ENCODE measurements at regions not wholly inside any gene's neighbourhood (a gene's known extent, or its start where the extent isn't known, plus 50 kb on each side); places are given as distances from the start of the nearest gene placed in this dataset.
"Not testable (repeated sequence)": the region's sequence is repeated elsewhere in the genome, so short reads cannot be mapped to it uniquely, and the experiment has no call there.

DNA sequence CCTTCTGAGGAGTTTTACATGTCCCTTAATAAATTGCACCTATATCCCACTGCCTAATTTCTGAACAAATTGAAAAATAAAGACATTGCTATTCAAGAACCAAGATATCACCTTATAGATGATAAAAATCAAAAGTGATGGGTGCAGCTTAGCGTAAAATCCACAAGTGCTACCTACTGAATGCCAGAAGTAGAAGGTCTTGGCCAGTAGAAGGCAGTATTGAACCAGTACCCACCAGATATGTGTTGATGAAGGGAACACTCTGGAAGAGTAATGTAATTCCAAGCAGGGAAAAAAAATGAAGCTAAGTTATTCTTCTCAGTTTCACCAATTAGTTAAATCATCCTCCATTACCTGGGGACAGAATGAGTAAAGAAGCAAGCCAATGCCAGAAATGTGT, 125.5 kb downstream of the ZFY start:
- H3K27me3 ChIP-seq; H3K4me1 ChIP-seq; H3K27ac ChIP-seq; H3K36me3 ChIP-seq (replicated peaks in 1 of 2; ENCODE audit: insufficient read depth in 1 of 2, low read depth in 2 of 2); H3K4me3 ChIP-seq; H3K9me3 ChIP-seq; ATAC-seq; intact Hi-C loops (cut with DNase I): not testable (repeated sequence)
- 43 to 56% methylated on average over 1 of the region's 1 CpG for WGBS, 2 donors
- TF ChIP-seq, protein P1, sequence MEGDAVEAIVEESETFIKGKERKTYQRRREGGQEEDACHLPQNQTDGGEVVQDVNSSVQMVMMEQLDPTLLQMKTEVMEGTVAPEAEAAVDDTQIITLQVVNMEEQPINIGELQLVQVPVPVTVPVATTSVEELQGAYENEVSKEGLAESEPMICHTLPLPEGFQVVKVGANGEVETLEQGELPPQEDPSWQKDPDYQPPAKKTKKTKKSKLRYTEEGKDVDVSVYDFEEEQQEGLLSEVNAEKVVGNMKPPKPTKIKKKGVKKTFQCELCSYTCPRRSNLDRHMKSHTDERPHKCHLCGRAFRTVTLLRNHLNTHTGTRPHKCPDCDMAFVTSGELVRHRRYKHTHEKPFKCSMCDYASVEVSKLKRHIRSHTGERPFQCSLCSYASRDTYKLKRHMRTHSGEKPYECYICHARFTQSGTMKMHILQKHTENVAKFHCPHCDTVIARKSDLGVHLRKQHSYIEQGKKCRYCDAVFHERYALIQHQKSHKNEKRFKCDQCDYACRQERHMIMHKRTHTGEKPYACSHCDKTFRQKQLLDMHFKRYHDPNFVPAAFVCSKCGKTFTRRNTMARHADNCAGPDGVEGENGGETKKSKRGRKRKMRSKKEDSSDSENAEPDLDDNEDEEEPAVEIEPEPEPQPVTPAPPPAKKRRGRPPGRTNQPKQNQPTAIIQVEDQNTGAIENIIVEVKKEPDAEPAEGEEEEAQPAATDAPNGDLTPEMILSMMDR (IDR thresholded peaks at IDR 0.05): peak in 1 of 7 experiments; percentile 16
- DNase-seq: peak in 1 of 4 donors; percentile 2

DNA sequence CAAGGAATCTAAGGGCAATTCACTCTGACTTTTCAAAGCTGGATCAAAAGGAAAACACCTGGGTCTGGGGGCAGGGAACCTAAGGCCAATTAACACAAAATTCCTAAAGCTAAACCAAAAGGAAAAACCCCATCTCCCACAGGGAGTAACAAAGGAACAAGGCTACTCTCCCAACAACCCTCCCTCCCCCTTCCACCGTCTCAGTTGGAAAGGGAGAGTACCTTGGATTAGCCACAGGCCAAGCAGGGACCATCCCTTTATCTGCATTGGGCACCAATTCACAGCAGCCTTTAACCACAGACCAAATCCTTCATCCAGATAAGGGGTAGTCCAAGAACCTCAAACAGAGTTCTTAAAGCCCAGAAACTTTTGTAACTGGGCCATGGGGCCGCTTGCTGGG, 153.0 kb downstream of the ZFY start:
- H3K36me3 ChIP-seq (replicated peaks in 1 of 2; ENCODE audit: insufficient read depth in 1 of 2, low read depth in 2 of 2); H3K27me3 ChIP-seq; H3K4me1 ChIP-seq; H3K4me3 ChIP-seq; DNase-seq; H3K27ac ChIP-seq; intact Hi-C loops (cut with DNase I); H3K9me3 ChIP-seq; ATAC-seq: not testable (repeated sequence)
- 89% methylated on average over 1 of the region's 2 CpGs; no CpG with 5 or more reads in 1 of the 2 donors for WGBS, 2 donors

DNA sequence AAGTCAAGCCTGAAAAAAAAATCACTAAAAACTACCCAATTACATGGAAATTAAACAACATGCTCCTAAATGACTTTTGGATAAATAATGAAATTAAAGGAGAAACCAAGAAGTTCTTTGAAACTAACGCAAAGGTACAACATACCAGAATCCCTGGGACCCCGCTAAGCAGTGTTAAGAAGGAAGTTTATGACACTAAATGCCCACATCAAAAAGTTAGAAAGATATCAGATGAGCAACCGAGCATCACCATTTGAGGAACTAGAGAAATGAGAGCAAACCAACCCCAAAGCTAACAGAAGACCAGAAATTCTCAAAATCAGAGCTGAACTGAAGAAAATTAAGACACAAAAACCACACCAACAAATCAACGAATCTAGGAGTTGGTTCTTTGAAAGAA, 173.5 kb downstream of the ZFY start:
- ATAC-seq; H3K9me3 ChIP-seq; H3K27me3 ChIP-seq; H3K27ac ChIP-seq; H3K4me3 ChIP-seq; DNase-seq; H3K4me1 ChIP-seq; H3K36me3 ChIP-seq (replicated peaks in 1 of 2; ENCODE audit: insufficient read depth in 1 of 2, low read depth in 2 of 2); intact Hi-C loops (cut with DNase I): not testable (repeated sequence)
- 80 to 92% methylated on average over 1 to 4 of the region's 4 CpGs for WGBS, 2 donors

DNA sequence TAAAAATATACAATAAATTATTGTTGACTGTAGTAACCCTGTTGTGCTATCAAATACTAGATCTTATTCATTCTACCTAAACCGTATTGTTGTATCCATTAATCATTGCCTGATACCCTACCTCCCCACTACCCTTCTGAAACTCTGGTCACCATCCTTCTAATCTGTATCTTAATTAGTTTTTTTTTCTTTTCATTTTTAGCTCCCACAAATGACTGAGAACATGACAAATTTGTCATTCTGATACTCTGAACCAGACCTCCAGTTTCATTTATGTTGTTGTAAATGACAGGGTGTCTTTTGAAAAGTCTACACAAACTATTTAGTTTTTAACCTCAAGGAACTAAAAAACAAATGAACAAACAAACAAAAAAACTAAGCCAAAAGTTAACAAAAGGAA, 185.1 kb downstream of the ZFY start:
- ATAC-seq; H3K4me3 ChIP-seq; DNase-seq; intact Hi-C loops (cut with DNase I); H3K27ac ChIP-seq; H3K36me3 ChIP-seq (replicated peaks in 1 of 2; ENCODE audit: insufficient read depth in 1 of 2, low read depth in 2 of 2); H3K9me3 ChIP-seq; H3K27me3 ChIP-seq; H3K4me1 ChIP-seq: not testable (repeated sequence)
- WGBS, 2 donors: 75 to 100% methylated on average over 1 of the region's 1 CpG

DNA sequence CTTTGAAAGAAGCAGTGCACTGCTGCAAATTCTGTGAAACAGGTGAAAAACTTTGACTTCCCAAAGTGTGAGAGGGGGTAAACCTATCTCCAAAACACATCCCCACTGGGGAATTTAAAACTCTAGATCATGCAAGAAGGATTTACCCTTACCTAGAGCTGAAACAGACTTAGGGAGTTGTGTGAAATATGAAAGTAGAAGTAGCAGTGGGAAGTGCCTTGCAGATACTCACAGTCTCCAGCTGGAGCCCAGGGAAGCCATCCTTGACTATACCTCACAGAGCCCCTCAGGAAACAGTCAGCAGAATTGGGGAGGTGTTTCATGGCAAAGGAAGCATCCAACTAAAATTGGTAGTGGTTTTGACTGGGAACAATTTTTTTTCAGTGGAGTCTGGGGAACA, 185.5 kb downstream of the ZFY start:
- H3K4me1 ChIP-seq; DNase-seq; H3K27ac ChIP-seq; H3K4me3 ChIP-seq; ATAC-seq; intact Hi-C loops (cut with DNase I); H3K9me3 ChIP-seq; H3K36me3 ChIP-seq (replicated peaks in 1 of 2; ENCODE audit: insufficient read depth in 1 of 2, low read depth in 2 of 2); H3K27me3 ChIP-seq: not testable (repeated sequence)

DNA sequence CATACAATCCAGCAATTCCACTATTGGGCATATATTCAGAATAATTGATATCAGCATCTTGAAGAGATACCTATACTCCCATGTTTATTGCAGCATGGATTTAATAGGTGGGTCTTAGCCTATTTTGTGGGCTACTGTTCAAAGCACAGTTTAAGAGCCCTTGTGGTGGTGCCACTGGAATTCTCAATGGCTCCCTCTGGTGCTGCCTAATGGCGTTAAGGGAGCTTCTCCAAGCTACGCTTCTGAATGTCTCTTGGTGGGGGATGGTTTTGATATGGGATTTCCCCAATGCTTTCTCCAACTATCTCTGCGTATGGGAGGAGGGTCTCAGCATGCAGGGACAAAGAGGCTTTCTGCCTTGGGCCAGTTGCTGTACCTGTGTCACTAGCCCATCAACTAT, 188.3 kb downstream of the ZFY start:
- H3K27me3 ChIP-seq; H3K36me3 ChIP-seq (replicated peaks in 1 of 2; ENCODE audit: insufficient read depth in 1 of 2, low read depth in 2 of 2); H3K4me3 ChIP-seq; DNase-seq; H3K27ac ChIP-seq; H3K4me1 ChIP-seq; ATAC-seq; intact Hi-C loops (cut with DNase I); H3K9me3 ChIP-seq: not testable (repeated sequence)
- WGBS, 2 donors: 67% methylated on average over 1 of the region's 3 CpGs; no CpG with 5 or more reads in 1 of the 2 donors

DNA sequence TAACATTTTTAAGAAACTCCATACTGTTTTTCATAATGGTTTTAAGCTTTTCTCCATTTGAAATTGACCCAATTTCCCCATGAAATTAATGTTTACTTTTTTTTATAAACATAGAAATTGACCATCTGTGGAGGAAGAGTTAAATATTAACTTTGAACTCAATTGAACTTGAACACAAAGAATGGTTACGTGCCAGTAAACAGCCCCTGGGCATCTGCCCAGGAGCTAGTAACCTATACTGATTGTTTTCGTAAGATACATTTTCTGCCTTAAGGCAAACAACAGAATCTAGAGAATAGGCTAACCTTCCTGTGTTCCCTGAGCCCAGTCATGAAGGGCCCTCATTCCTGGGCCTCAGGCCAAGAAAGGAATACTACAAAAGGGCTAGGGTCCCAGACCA, 235.9 kb downstream of the ZFY start:
- DNase-seq (peak; percentile 35 to 66 (median 50)), ATAC-seq (peak; percentile 91)
- 6 to 35% methylated on average over 2 of the region's 2 CpGs for WGBS, 2 donors

DNA sequence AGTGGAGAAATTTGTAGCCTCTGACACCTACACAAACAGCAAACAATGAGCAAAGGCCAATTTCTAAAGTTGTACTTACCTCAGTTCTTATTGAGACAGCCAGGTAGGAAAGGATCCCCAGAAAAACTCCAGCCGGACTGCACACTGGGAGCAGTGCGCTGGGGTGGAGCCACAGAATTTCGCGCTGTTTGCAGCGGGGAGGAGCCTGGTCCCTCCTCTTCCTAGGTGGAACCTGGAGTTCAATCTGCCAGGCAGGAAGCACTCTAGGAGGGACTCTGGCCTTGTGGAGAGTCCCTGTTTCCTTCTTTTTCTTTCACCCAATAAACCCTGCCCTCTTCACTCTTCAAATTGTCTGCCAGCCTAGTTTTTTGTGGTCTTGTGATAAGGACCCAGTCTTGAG, 259.9 kb downstream of the ZFY start:
- WGBS, 2 donors: 97 to 100% methylated on average over 2 to 5 of the region's 5 CpGs
- H3K4me1 ChIP-seq; H3K36me3 ChIP-seq (replicated peaks in 1 of 2; ENCODE audit: insufficient read depth in 1 of 2, low read depth in 2 of 2); intact Hi-C loops (cut with DNase I); H3K4me3 ChIP-seq; H3K9me3 ChIP-seq; H3K27ac ChIP-seq; DNase-seq; ATAC-seq; H3K27me3 ChIP-seq: not testable (repeated sequence)

More for the DNA sequence above, 235.9 kb downstream of the ZFY start:
- H3K27me3 ChIP-seq; H3K36me3 ChIP-seq (replicated peaks in 1 of 2; ENCODE audit: insufficient read depth in 1 of 2, low read depth in 2 of 2); H3K9me3 ChIP-seq; H3K27ac ChIP-seq; H3K4me1 ChIP-seq; H3K4me3 ChIP-seq; intact Hi-C loops (cut with DNase I): not testable (repeated sequence)

DNA sequence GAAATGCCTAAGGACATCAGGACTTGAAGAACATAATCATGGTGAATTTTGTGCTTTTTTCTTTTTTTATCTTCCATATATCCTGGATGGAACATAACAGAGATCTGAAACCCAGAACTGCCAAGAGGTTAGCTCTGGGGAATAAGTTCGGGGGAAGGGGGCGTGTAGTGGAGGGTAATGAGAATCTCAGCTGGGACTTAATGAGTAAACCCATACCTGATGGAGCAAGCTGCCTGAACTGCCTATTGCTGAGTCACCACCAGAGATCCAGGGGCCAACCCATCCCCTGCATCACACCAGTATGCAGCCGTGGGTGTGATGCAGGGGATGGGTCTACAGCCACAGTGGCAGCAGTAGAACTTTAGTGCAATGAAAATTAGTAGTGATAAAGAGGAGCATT, 267.1 kb downstream of the ZFY start:
- DNase-seq; intact Hi-C loops (cut with DNase I); H3K27ac ChIP-seq; H3K9me3 ChIP-seq; ATAC-seq; H3K4me3 ChIP-seq; H3K27me3 ChIP-seq; H3K36me3 ChIP-seq (replicated peaks in 1 of 2; ENCODE audit: insufficient read depth in 1 of 2, low read depth in 2 of 2); H3K4me1 ChIP-seq: not testable (repeated sequence)
- 90% methylated on average over 2 of the region's 3 CpGs; no CpG with 5 or more reads in 1 of the 2 donors for WGBS, 2 donors

DNA sequence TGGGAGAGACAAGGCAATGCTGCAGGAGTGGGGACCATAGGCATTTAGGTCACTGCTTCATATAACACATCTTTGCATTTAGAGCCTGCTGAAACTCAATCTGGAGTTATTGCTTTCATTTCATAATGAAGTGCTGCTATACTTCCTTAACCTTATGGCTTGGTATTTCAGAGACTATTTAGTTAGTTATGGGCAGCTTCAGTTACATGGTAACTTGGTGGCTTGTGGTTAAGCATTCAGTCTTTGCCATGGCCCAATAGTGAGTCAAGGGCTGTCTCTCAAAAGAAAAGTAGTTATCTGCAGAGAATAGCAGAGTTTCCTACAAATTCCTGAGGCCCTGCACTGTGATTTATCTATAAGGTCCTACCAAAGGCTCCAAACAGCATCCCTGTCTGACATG, 271.6 kb downstream of the ZFY start:
- intact Hi-C loops (cut with DNase I); H3K36me3 ChIP-seq (replicated peaks in 1 of 2; ENCODE audit: insufficient read depth in 1 of 2, low read depth in 2 of 2); H3K4me3 ChIP-seq; H3K4me1 ChIP-seq; ATAC-seq; H3K27ac ChIP-seq; H3K27me3 ChIP-seq; DNase-seq; H3K9me3 ChIP-seq: not testable (repeated sequence)

DNA sequence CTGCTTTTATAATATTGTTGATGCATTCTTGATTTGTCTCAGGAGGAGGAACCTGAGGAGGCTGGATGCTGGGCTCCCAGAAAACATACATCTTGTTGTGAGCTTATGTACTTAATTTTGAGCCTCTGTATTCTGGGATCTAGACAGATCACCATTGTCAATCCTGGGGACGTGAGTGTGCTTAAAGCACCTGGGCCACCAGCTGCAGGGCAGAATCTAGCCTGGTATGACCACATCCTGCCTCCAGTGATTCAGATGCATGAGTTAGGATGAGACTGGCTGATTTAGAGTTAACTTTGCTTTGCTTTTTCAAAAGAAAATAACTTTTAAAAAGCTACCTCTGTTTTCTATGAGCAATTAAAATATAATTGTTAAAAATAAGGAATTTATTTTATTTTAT, 278.0 kb downstream of the ZFY start:
- ATAC-seq; intact Hi-C loops (cut with DNase I): not testable (repeated sequence)
- 0 to 13% methylated on average over 1 of the region's 1 CpG for WGBS, 2 donors

DNA sequence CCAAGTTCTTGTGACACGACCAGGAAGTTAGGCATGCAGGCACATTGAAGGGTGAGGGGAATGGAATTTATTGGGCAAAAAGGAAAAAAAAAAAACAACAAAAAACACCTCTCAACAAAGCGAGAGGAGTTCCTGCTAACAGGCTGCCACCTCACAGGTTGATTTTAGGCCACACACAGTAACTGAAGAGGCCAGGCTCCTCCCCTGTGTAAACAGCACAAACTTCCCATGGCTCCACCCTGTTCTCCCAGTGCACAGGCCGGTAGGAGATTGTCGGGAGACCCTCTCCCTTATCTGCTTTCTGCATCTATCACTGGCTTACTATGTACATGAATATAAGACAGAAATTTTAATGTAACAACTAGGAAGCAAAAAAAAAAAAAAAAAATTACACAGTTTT, 283.0 kb downstream of the ZFY start:
- WGBS, 2 donors: 50 to 53% methylated on average over 2 to 3 of the region's 4 CpGs
- ATAC-seq; H3K36me3 ChIP-seq (replicated peaks in 1 of 2; ENCODE audit: insufficient read depth in 1 of 2, low read depth in 2 of 2); DNase-seq; H3K27me3 ChIP-seq; H3K9me3 ChIP-seq; H3K27ac ChIP-seq; H3K4me3 ChIP-seq; intact Hi-C loops (cut with DNase I); H3K4me1 ChIP-seq: not testable (repeated sequence)

More for the DNA sequence above, 278.0 kb downstream of the ZFY start:
- H3K27me3 ChIP-seq; H3K4me3 ChIP-seq; H3K36me3 ChIP-seq (replicated peaks in 1 of 2; ENCODE audit: insufficient read depth in 1 of 2, low read depth in 2 of 2); H3K4me1 ChIP-seq; H3K9me3 ChIP-seq; DNase-seq; H3K27ac ChIP-seq: not testable (repeated sequence)
